ENCODE measurements at regions not wholly inside any gene's neighbourhood (a gene's known extent, or its start where the extent isn't known, plus 50 kb on each side); places are given as distances from the start of the nearest gene placed in this dataset.

- TF ChIP-seq CTCF (IDR thresholded peaks at IDR 0.05) = no peak
- no peak for TF ChIP-seq POLR2AphosphoS5 (IDR thresholded peaks at IDR 0.05)
- no peak for TF ChIP-seq POLR2A (IDR thresholded peaks at IDR 0.05)
Measured at GRCh38 chr2:168354499-168354898, 101.6 kb upstream of the CERS6 start.

Measured in breast epithelium (tissue), 3 donors.